ENCODE measurements at regions not wholly inside any gene's neighbourhood (a gene's known extent, or its start where the extent isn't known, plus 50 kb on each side); places are given as distances from the start of the nearest gene placed in this dataset.

GRCh38 chr4:137180349-137180748 lies 351.9 kb downstream of the PCDH18 start:
- H3K9me3 ChIP-seq = no peaks in the 10 kb centered on the region
- H3K4me3 ChIP-seq = no peak overlapping the region
- H3K36me3 ChIP-seq = no peaks in the 10 kb centered on the region
- DNase-seq = no peak
- H3K4me1 ChIP-seq = no peaks in the 10 kb centered on the region
- H3K27me3 ChIP-seq = no peaks in the 10 kb centered on the region
- TF ChIP-seq, protein P1, sequence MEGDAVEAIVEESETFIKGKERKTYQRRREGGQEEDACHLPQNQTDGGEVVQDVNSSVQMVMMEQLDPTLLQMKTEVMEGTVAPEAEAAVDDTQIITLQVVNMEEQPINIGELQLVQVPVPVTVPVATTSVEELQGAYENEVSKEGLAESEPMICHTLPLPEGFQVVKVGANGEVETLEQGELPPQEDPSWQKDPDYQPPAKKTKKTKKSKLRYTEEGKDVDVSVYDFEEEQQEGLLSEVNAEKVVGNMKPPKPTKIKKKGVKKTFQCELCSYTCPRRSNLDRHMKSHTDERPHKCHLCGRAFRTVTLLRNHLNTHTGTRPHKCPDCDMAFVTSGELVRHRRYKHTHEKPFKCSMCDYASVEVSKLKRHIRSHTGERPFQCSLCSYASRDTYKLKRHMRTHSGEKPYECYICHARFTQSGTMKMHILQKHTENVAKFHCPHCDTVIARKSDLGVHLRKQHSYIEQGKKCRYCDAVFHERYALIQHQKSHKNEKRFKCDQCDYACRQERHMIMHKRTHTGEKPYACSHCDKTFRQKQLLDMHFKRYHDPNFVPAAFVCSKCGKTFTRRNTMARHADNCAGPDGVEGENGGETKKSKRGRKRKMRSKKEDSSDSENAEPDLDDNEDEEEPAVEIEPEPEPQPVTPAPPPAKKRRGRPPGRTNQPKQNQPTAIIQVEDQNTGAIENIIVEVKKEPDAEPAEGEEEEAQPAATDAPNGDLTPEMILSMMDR (IDR thresholded peaks at IDR 0.05) = no peak
- TF ChIP-seq POLR2A (IDR thresholded peaks at IDR 0.05) = no peak
- intact Hi-C loops (cut with DNase I; ENCODE audit: low total_unique reads) = no loop called here
- no peak overlapping the region for H3K27ac ChIP-seq

DNA sequence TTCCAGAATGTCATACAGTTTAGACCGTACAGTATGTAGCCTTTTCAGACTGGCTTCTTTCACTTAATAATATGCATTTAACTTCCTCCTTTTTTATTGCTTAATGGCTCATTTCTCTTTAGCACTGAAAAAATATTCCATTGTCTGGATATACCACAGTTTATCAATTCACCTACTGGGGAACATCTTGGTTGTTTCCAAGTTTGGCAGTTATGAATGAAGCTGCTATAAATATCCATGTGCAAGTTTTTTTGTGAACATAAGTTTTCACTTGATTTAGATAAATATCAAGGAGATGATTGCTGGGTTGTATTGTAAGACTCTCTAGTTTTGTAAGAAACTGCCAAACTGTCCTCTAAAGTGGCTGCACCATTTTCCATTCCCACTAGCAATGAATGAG lies 375.5 kb downstream of the PCDH18 start:
- no peak overlapping the region for H3K27ac ChIP-seq
- intact Hi-C loops (cut with DNase I; ENCODE audit: low total_unique reads) = no loop called here
- DNase-seq = no peak

DNA sequence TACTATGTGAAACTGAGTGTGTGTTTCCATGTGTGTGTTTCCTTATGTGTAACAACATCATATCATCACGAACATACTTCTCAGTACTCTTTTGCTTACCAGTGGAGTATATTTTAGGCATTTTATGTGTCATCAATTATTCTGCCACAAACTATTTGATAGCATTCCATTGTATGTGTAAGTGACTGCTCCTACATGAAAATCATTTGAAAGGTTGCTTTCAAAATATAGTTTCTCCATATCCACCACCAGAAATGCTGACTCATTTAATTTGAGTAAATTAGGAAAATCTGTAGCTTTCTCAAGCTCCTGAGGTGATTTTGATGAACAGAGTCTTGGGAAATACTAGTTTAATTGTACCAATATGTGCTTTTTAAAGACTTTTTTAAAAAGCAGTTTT lies 376.2 kb downstream of the PCDH18 start:
- Histone ChIP-seq H3K27me3 (no peaks in the 10 kb centered on the region), H3K27ac (no peak overlapping the region), H3K36me3 (no peaks in the 10 kb centered on the region), H3K4me3 (no peak overlapping the region), H3K4me1 (no peaks in the 10 kb centered on the region), H3K9me3 (no peaks in the 10 kb centered on the region)
- DNase-seq = no peak
- no peak for TF ChIP-seq POLR2A (IDR thresholded peaks at IDR 0.05)
- TF ChIP-seq, protein P1 (IDR thresholded peaks at IDR 0.05) = no peak
- intact Hi-C loops (cut with DNase I; ENCODE audit: low total_unique reads) = no loop called here

More for the DNA sequence above, 375.5 kb downstream of the PCDH18 start:
- H3K9me3 ChIP-seq = no peaks in the 10 kb centered on the region
- TF ChIP-seq, protein P1 (IDR thresholded peaks at IDR 0.05) = no peak
- no peak for TF ChIP-seq POLR2A (IDR thresholded peaks at IDR 0.05)
- H3K27me3 ChIP-seq = no peaks in the 10 kb centered on the region
- H3K4me1 ChIP-seq = no peaks in the 10 kb centered on the region
- H3K36me3 ChIP-seq = no peaks in the 10 kb centered on the region
- H3K4me3 ChIP-seq = no peak overlapping the region

GRCh38 chr4:137131201-137131600 lies 401.1 kb downstream of the PCDH18 start:
- no peaks in the 10 kb centered on the region for H3K4me1 ChIP-seq
- no peaks in the 10 kb centered on the region for H3K36me3 ChIP-seq
- intact Hi-C loops (cut with DNase I; ENCODE audit: low total_unique reads) = no loop called here
- H3K9me3 ChIP-seq = no peaks in the 10 kb centered on the region
- H3K4me3 ChIP-seq = no peak overlapping the region
- TF ChIP-seq, protein P1 (IDR thresholded peaks at IDR 0.05) = no peak
- no peak for TF ChIP-seq POLR2A (IDR thresholded peaks at IDR 0.05)
- H3K27me3 ChIP-seq = no peaks in the 10 kb centered on the region
- no peak for DNase-seq
- H3K27ac ChIP-seq = no peak overlapping the region

DNA sequence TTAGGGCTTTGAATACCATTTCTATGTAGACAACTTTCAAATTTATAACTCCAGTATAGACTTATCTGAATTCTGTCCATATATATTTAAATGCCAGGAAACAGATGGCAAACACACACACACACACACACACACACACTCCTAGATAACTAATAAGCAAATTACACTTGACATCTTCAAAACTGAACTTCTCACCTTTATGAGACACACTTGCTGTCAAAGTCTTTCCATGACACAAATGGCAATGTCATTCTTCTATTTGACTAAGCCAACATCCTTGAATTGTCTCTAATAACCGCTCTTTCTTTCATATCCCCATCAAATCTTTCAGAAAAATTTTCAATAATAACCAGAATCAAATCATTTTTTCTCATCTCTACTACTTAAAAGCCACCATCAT lies 402.4 kb downstream of the PCDH18 start:
- Histone ChIP-seq H3K4me3 (no peak overlapping the region), H3K4me1 (no peaks in the 10 kb centered on the region), H3K27ac (no peak overlapping the region), H3K27me3 (no peaks in the 10 kb centered on the region), H3K9me3 (no peaks in the 10 kb centered on the region), H3K36me3 (no peaks in the 10 kb centered on the region)
- TF ChIP-seq, protein P1 (IDR thresholded peaks at IDR 0.05) = no peak
- no peak for TF ChIP-seq POLR2A (IDR thresholded peaks at IDR 0.05)
- no peak for DNase-seq
- intact Hi-C loops (cut with DNase I; ENCODE audit: low total_unique reads) = no loop called here
